HEK293 (cell line): ENCODE measurements at regions not wholly inside any gene's neighbourhood (a gene's known extent, or its start where the extent isn't known, plus 50 kb on each side); places are given as distances from the start of the nearest gene placed in this dataset.

Experiments
- CTCF ChIA-PET: fragments of 350-600 bp; formaldehyde crosslinking; extraction: SDS; loops from one replicate; lab custom pipeline; 2021; ENCODE audit warnings: antibody characterized with exemption; lab: Yijun Ruan, JAX
- POLR2A ChIA-PET: fragments of 300-600 bp; formaldehyde crosslinking; extraction: SDS; loops from one replicate; lab custom pipeline; 2020; ENCODE audit warnings: antibody characterized with exemption, inconsistent platforms; lab: Yijun Ruan, JAX
- H3K27ac ChIP-seq: fragments of 200-500 bp; sonication (Bioruptor generic); 2 replicates; pipeline ENCODE4 v1.5.1; 2014; ENCODE audit warnings: low read depth, low read length, control low read depth, inconsistent platforms; ENCODE audit errors: extremely low read depth
- H3K36me3 ChIP-seq, 2 experiments: fragments of 200-500 bp in 1 of 2; sonication (Bioruptor generic) in 1 of 2; 1 replicate in 1 of 2; 2 replicates in 1 of 2; pipeline ENCODE4 v1.5.1; 2014 to 2017; ENCODE audit warnings: inconsistent platforms in 2 of 2, low read length in 2 of 2; ENCODE audit not compliant: control insufficient read depth in 2 of 2, insufficient read depth in 1 of 2
- H3K4me1 ChIP-seq: fragments of 200-500 bp; sonication (Bioruptor generic); 2 replicates; pipeline ENCODE4 v1.5.1; 2014; ENCODE audit warnings: mild to moderate bottlenecking, low read length, inconsistent platforms; ENCODE audit not compliant: control insufficient read depth, insufficient read depth
- H3K4me3 ChIP-seq: 2 replicates; pipeline ENCODE4 v1.5.1; 2011; ENCODE audit warnings: low read depth, mild to moderate bottlenecking, control low read depth, low read length, moderate library complexity
- H3K9me3 ChIP-seq: fragments of 200-500 bp; sonication (Bioruptor generic); 2 replicates; pipeline ENCODE4 v1.5.1; 2014; ENCODE audit warnings: low read depth, low read length, inconsistent platforms; ENCODE audit not compliant: control insufficient read depth, insufficient read depth
- BCL11B ChIP-seq: fragments of 450-650 bp; formaldehyde crosslinking; IDR thresholded peaks from 2 replicates; pipeline ENCODE4 v1.5.1; 2016; ENCODE audit warnings: low read depth, missing biosample characterization, missing genetic modification characterization
- GLI4 ChIP-seq: fragments of 450-650 bp; formaldehyde crosslinking; IDR thresholded peaks from 2 replicates; pipeline ENCODE4 v1.5.1; 2016; ENCODE audit warnings: missing biosample characterization, missing genetic modification characterization
- HOXA7 ChIP-seq: sonication (generic); formaldehyde crosslinking; IDR thresholded peaks from 2 replicates; pipeline ENCODE4 v1.8.1; 2022; ENCODE audit warnings: missing genetic modification reagents, borderline replicate concordance
- OVOL3 ChIP-seq: fragments of 450-650 bp; formaldehyde crosslinking; IDR thresholded peaks from 2 replicates; pipeline ENCODE4 v1.5.1; 2016; ENCODE audit warnings: missing biosample characterization, missing genetic modification characterization
- SP3 ChIP-seq: fragments of 450-650 bp; formaldehyde crosslinking; IDR thresholded peaks from 2 replicates; pipeline ENCODE4 v1.5.1; 2016; ENCODE audit warnings: missing biosample characterization, missing genetic modification characterization
- ZBTB21 ChIP-seq: fragments of 450-650 bp; formaldehyde crosslinking; IDR thresholded peaks from 2 replicates; pipeline ENCODE4 v1.5.1; 2017; ENCODE audit warnings: missing biosample characterization, missing genetic modification characterization
- ZFP69B ChIP-seq: fragments of 450-650 bp; formaldehyde crosslinking; IDR thresholded peaks from 2 replicates; pipeline ENCODE4 v1.5.1; 2016; ENCODE audit warnings: missing biosample characterization, missing genetic modification characterization
- ZNF132 ChIP-seq: fragments of 450-650 bp; formaldehyde crosslinking; IDR thresholded peaks from 2 replicates; pipeline ENCODE4 v1.5.1; 2017; ENCODE audit warnings: missing biosample characterization, missing genetic modification characterization, borderline replicate concordance
- ZNF16 ChIP-seq: fragments of 450-650 bp; formaldehyde crosslinking; IDR thresholded peaks from 2 replicates; pipeline ENCODE4 v1.5.1; 2016; ENCODE audit warnings: low read depth, missing biosample characterization, missing genetic modification characterization
- ZNF184 ChIP-seq: fragments of 450-650 bp; IDR thresholded peaks from 2 replicates; pipeline ENCODE4 v1.5.1; 2018; ENCODE audit warnings: missing biosample characterization, mild to moderate bottlenecking, missing genetic modification characterization
- ZNF266 ChIP-seq: fragments of 450-650 bp; formaldehyde crosslinking; IDR thresholded peaks from 2 replicates; pipeline ENCODE4 v1.5.1; 2016; ENCODE audit warnings: missing biosample characterization, missing genetic modification characterization, low read depth
- ZNF274 ChIP-seq, 2 experiments: fragments of 200-500 bp in 1 of 2; fragments of 450-650 bp in 1 of 2; sonication (Bioruptor generic) in 1 of 2; formaldehyde crosslinking in 1 of 2; IDR thresholded peaks; 2 replicates each; pipeline versions ENCODE4 v1.5.1 to v1.6.1; 2014 to 2016; ENCODE audit warnings: borderline replicate concordance in 1 of 2, inconsistent platforms in 1 of 2, low read length in 1 of 2, missing biosample characterization in 1 of 2, missing genetic modification characterization in 1 of 2
- ZNF280C ChIP-seq: fragments of 450-650 bp; formaldehyde crosslinking; IDR thresholded peaks from 2 replicates; pipeline ENCODE4 v1.5.1; 2016; ENCODE audit warnings: missing biosample characterization, missing genetic modification characterization
- ZNF350 ChIP-seq: fragments of 450-650 bp; formaldehyde crosslinking; IDR thresholded peaks from 2 replicates; pipeline ENCODE4 v1.5.0; 2017; ENCODE audit warnings: missing biosample characterization, mild to moderate bottlenecking, missing genetic modification characterization
- ZNF426 ChIP-seq: fragments of 450-650 bp; formaldehyde crosslinking; IDR thresholded peaks from 2 replicates; pipeline ENCODE4 v1.5.1; 2017; ENCODE audit warnings: missing biosample characterization, missing genetic modification characterization, mild to moderate bottlenecking, inconsistent platforms, moderate library complexity
- ZNF473 ChIP-seq: fragments of 450-650 bp; formaldehyde crosslinking; IDR thresholded peaks from 2 replicates; pipeline ENCODE4 v1.5.1; 2017; ENCODE audit warnings: missing biosample characterization, missing genetic modification characterization
- ZNF610 ChIP-seq: fragments of 450-650 bp; formaldehyde crosslinking; IDR thresholded peaks from 2 replicates; pipeline ENCODE4 v1.5.1; 2016; ENCODE audit warnings: missing biosample characterization, missing genetic modification characterization, borderline replicate concordance
- ZNF654 ChIP-seq: fragments of 450-650 bp; formaldehyde crosslinking; IDR thresholded peaks from 2 replicates; pipeline ENCODE4 v1.5.1; 2016; ENCODE audit warnings: low read depth, missing biosample characterization, missing genetic modification characterization
- ZXDB ChIP-seq: fragments of 450-650 bp; formaldehyde crosslinking; IDR thresholded peaks from 2 replicates; pipeline ENCODE4 v1.5.1; 2016; ENCODE audit warnings: missing biosample characterization, missing genetic modification characterization
- TF ChIP-seq, protein P1 (sequence below): fragments of 450-650 bp; formaldehyde crosslinking; IDR thresholded peaks from 2 replicates; pipeline ENCODE4 v1.5.1; 2016; ENCODE audit warnings: missing biosample characterization, missing genetic modification characterization
- TF ChIP-seq, protein P2 (sequence below): fragments of 450-650 bp; formaldehyde crosslinking; IDR thresholded peaks from 2 replicates; pipeline ENCODE4 v1.5.1; 2016; ENCODE audit warnings: missing biosample characterization, missing genetic modification characterization
- TF ChIP-seq, protein P3 (sequence below): IDR thresholded peaks from 2 replicates; pipeline ENCODE4 v1.6.1; 2011; ENCODE audit warnings: mild to moderate bottlenecking, low read depth, low read length, borderline replicate concordance

GRCh38 chr9:110141227-110141793 is 66.6 kb downstream of the C9orf152 start (continued):
- TF ChIP-seq, protein P1, sequence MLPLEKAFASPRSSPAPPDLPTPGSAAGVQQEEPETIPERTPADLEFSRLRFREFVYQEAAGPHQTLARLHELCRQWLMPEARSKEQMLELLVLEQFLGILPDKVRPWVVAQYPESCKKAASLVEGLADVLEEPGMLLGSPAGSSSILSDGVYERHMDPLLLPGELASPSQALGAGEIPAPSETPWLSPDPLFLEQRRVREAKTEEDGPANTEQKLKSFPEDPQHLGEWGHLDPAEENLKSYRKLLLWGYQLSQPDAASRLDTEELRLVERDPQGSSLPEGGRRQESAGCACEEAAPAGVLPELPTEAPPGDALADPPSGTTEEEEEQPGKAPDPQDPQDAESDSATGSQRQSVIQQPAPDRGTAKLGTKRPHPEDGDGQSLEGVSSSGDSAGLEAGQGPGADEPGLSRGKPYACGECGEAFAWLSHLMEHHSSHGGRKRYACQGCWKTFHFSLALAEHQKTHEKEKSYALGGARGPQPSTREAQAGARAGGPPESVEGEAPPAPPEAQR (tag by site-specific recombination): no peak

GRCh38 chr9:110142253-110142652 is 65.7 kb downstream of the C9orf152 start:
- ChIA-PET CTCF (interaction anchor here (0.6 to 2.4 kb wide), 19 partner anchors 9 to 1268 kb away, joined by 3 to 19 read pairs (median 3); no protein-coding TSS in a partner anchor), POLR2A (no interaction called here)
- H3K4me1 ChIP-seq: no peaks in the 10 kb centered on the region
- TF ChIP-seq BCL11B (no peak), ZNF610 (tag by site-specific recombination) (no peak), OVOL3 (tag by site-specific recombination) (no peak), ZNF132 (tag by site-specific recombination) (no peak), ZNF184 (tag by site-specific recombination) (no peak), ZNF16 (tag by site-specific recombination) (no peak), ZNF426 (no peak), ZNF266 (no peak)
- H3K27ac ChIP-seq: no peak overlapping the region
- peaks cover 0 to 12% of the 10 kb centered on the region in 2 experiments; a peak in 1 of 3 replicates for H3K36me3 ChIP-seq
- H3K4me3 ChIP-seq: no peak overlapping the region
- H3K9me3 ChIP-seq: no peaks in the 10 kb centered on the region

GRCh38 chr9:110142868-110143481 is 65.0 kb downstream of the C9orf152 start:
- peaks cover 0 to 6% of the 10 kb centered on the region in 2 experiments; a peak in 1 of 3 replicates for H3K36me3 ChIP-seq
- TF ChIP-seq HOXA7 (CRISPR knock-in tag) (no peak), ZNF473 (tag by site-specific recombination) (no peak), ZNF654 (tag by site-specific recombination) (peak; percentile 35)
- no peak overlapping the region for H3K27ac ChIP-seq
- H3K4me3 ChIP-seq: no peak overlapping the region
- POLR2A ChIA-PET: no interaction called here
- no peaks in the 10 kb centered on the region for H3K4me1 ChIP-seq
- no peaks in the 10 kb centered on the region for H3K9me3 ChIP-seq
- CTCF ChIA-PET: interaction anchor here (0.6 to 2.4 kb wide), 20 partner anchors 8 to 1155 kb away, joined by 3 to 19 read pairs (median 3); no protein-coding TSS in a partner anchor

DNA sequence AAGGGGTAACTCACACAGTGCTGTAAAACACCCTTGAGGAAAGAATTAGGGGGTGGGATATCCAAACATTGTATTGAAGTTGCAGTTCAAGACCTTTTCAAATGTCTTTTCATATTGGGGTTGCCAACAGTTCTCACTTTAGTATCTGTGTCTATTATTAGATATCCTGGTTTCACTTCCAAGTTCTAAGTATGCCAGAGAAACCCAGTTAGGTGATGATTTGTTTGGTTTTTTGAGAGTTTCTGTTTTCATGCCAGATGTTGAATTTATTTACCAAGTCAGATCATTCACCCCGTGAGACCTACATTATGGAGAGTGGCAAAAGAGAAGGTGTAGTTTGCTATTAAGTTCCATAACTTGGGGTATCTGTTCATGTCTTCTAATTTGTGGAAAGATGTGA is 64.5 kb downstream of the C9orf152 start:
- Histone ChIP-seq H3K4me1 (no peaks in the 10 kb centered on the region), H3K4me3 (no peak overlapping the region), H3K27ac (no peak overlapping the region), H3K9me3 (no peaks in the 10 kb centered on the region), H3K36me3 (peaks cover 0 to 2% of the 10 kb centered on the region in 2 experiments; a peak in 1 of 3 replicates)
- POLR2A ChIA-PET: no interaction called here
- CTCF ChIA-PET: interaction anchor here (0.6 to 2.4 kb wide), 11 partner anchors 9 to 1155 kb away, joined by 3 to 19 read pairs (median 5); no protein-coding TSS in a partner anchor
- TF ChIP-seq ZFP69B (tag by site-specific recombination) (no peak), GLI4 (tag by site-specific recombination) (no peak), ZBTB21 (no peak), SP3 (tag by site-specific recombination) (no peak), ZNF654 (tag by site-specific recombination) (no peak), ZNF274 (IDR thresholded peaks at IDR 0.05; ENCODE audit: low read length) (no peak), ZNF274 (tag by site-specific recombination; IDR thresholded peaks at IDR 0.05; ENCODE audit: borderline replicate concordance) (no peak), ZXDB (tag by site-specific recombination) (no peak), ZNF280C (no peak), ZNF350 (tag by site-specific recombination) (no peak)
- TF ChIP-seq, protein P2, sequence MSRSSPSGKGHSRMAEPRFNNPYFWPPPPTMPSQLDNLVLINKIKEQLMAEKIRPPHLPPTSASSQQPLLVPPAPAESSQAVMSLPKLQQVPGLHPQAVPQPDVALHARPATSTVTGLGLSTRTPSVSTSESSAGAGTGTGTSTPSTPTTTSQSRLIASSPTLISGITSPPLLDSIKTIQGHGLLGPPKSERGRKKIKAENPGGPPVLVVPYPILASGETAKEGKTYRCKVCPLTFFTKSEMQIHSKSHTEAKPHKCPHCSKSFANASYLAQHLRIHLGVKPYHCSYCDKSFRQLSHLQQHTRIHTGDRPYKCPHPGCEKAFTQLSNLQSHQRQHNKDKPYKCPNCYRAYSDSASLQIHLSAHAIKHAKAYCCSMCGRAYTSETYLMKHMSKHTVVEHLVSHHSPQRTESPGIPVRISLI: no peak
- TF ChIP-seq, protein P3, sequence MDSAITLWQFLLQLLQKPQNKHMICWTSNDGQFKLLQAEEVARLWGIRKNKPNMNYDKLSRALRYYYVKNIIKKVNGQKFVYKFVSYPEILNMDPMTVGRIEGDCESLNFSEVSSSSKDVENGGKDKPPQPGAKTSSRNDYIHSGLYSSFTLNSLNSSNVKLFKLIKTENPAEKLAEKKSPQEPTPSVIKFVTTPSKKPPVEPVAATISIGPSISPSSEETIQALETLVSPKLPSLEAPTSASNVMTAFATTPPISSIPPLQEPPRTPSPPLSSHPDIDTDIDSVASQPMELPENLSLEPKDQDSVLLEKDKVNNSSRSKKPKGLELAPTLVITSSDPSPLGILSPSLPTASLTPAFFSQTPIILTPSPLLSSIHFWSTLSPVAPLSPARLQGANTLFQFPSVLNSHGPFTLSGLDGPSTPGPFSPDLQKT: no peak
